Myocyte (in vitro differentiated cells): ENCODE measurements at regions not wholly inside any gene's neighbourhood (a gene's known extent, or its start where the extent isn't known, plus 50 kb on each side); places are given as distances from the start of the nearest gene placed in this dataset.

Experiments
- DNase-seq: peaks from one replicate; pipeline ENCODE4 v3.0.0-alpha.2; 2012; ENCODE audit warnings: low read depth

DNA sequence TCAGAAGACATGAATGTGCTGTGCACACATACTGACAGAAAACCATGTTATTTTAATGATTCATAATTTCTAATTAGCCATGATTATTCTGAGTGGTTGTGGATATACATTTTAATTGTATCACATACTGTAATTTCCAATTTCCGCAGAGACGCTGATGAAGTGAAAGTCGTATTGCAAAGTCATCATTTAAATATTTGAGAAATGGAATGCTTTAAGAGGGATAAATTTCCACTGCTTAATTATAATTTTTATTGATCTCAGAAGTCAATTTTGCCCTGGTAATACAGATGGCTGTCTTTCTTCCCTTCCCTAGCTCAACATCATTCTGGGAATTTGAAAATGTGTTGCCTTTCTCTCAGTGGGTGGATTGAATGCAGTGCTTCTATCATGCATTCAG is 819.3 kb downstream of the ROBO2 start:
- DNase-seq: no peak

DNA sequence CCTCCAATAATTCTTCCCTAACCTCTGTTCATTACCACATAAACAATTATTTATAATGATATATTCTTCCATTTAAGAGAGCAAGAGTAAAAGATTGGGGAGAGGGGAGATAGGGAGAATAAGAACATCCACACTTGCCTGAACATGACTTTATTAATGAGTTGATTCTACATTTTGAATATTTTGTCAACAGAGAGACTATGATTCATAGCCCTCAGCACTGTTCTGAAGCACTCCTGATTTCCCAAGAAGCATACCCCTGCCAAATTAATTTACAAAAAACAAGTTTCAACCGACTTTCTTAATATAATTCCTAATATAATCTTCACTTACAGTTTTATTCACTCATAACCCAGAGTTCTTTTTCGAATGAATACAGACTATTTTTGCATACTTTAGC is 828.8 kb downstream of the ROBO2 start:
- DNase-seq: no peak

DNA sequence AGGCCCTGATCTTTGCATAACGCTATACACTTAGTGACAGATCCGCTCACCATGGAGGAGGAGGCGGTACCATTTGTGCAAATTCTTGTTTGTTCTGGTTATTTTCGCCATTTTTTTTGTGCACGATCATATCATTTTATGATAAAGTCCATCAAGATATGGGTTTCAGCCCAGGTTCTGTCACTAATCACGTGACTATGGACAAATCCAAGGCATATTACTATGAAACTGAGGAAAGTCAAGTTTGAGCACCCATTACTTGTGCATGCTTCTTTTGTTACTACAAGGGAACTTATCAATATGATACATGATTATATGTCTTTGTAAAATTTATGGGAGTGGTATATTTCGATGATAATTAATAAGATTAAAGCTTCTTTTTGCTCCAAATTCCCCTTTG is 829.5 kb downstream of the ROBO2 start:
- DNase-seq: no peak

DNA sequence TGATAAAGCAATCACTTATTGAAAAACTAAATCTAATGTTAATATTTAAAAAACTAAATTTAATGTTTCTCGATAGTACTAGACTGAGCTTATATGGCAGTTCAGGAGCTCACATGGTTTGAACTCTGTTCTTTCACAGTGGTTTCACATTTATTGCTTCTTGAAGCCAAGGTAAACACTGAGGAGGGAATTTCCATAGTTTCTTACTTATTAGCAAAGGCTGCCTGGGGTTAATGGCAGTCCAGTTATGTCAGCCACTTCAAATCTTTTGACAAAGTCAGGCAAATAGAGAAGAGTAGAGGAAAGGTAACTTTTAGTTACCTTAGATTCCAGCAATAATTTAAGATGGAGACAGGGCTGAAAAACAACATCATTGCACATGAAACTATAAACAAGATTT is 831.5 kb downstream of the ROBO2 start:
- DNase-seq: no peak

DNA sequence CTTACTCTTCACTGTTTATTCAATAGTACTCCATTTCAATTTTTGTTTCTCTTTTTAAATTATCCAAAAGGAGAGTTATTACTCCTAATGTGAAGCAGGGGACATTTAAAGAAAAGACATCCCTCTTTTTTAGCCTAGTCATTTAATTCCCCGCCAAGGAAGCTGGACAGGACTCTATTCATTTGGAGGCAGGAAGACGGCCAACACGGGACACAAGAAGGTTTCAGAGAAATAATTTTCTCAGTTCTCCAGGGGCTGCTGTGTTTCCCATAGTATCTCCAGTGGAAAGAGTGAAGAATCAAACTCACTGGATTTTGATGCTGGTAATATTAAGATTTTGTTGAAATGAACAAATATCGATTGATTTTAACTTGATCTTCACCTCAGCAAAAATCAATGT is 833.7 kb downstream of the ROBO2 start:
- DNase-seq: no peak

DNA sequence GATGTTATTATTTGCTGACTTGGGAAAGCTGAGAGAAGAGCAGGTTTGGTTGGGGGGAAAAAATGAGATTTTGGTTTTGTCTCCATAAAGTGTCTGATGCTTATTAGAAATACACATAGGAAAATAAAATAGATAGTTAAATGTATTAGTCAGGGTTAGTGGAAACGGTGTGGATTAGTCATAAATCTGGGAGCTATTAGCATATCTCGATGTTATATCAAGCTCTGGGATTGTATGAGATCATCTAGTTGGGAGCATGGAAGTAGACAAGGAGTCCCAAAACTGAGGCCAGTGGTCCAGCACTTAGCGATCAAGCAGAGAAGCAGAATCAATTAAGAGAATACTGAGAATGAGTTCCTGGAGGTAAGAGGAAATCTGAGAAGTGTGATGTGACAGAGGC is 845.5 kb downstream of the ROBO2 start:
- no peak for DNase-seq

DNA sequence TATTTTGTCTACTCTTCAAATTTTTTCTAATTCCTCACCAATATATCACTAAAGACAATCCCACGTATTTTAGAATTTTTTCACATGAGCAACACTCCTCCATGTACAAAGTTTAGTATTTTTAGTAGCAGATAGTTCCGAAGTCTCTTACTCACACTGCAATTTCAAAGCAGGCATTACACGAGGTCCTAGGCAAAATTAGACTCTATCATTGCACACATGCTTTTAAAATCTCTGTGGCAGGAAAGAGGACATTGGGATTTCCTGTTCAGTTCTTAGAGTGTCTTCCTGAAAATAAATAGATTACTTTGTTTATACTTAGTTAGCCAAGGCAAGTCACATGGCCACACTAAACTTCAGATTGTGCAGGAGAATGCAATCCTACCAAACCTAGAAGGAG is 847.7 kb downstream of the ROBO2 start:
- no peak for DNase-seq

DNA sequence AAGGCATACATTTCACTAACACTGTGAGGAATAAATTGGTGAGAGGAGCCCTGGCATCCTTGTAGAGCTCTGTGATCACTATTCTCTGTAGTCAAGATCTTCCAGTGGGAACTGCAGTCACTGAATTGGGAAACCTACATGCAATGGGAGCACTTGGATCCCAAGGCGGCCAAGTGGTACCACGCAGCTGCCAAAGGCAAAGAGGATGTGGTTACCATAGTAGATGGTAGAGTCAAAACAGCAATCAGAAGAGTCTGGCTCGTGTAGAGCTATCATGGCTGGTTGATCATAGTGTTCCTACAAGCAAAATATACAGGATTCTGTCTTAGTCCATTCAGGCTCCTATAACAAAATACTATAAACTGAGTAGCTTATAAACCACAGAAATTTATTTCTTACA is 849.7 kb downstream of the ROBO2 start:
- DNase-seq: no peak

DNA sequence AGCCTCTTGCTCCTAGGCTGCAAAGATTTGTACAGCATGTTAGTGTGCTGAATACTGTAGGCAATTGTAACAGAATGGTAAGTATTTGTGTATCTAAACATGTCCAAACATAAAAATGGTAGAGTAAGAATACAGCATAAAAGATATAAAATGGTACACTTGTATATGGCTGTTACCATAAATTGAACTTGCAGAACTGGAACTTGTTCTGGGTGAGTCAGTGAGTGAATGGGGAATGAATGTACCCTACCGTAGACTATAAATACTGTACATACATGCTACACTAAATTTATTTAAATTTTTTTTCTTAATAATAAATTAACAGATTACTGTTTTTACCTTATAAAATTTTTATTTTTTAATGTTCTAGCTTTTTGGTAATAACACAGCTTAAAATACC is 858.7 kb downstream of the ROBO2 start:
- no peak for DNase-seq

DNA sequence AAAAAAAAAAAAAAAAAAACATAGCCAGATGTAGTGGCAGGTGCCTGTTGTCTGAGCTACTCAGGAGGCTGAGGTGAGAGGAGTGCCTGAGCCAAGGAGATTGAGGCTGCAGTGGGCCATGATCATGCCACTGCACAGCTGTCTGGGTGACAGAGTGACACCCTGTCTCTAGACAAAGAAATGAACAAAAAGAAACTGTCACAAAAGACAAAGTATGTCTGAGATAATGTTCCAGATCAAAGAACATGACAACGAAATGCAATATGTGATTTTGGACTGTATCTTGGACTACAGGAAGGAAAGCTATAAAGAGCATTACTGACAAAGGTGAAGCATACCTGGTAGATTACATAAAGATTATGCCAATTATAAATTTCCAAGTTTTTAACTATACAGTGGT is 862.8 kb downstream of the ROBO2 start:
- no peak for DNase-seq

DNA sequence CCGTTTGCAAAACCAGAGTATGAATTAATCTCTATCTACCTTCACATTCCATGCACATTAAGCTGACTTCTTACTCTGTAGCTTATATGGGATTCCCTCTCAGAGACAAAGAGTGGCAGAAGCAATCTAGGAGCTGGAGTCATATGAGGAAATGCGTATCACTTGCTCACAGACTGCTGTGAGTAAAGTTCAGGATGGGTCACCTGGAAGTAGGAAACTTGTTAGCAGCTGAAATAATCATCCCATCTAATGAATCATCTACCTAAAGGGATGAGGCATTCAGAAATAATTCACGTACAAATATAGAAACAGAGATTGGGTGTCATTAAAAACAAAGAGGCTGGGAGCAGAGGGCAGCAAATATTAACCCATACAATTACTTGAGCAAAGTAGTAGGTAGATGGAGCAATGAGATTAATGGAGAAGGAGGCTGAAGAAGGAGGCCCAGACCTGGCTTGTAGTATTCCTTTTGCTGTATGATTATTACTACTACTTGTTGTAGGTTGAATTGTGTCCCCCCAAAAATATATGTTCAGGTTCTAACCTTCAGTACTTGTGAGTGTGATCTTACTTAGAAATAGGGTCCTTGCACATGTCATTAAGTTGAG is 866.3 kb downstream of the ROBO2 start:
- no peak for DNase-seq

DNA sequence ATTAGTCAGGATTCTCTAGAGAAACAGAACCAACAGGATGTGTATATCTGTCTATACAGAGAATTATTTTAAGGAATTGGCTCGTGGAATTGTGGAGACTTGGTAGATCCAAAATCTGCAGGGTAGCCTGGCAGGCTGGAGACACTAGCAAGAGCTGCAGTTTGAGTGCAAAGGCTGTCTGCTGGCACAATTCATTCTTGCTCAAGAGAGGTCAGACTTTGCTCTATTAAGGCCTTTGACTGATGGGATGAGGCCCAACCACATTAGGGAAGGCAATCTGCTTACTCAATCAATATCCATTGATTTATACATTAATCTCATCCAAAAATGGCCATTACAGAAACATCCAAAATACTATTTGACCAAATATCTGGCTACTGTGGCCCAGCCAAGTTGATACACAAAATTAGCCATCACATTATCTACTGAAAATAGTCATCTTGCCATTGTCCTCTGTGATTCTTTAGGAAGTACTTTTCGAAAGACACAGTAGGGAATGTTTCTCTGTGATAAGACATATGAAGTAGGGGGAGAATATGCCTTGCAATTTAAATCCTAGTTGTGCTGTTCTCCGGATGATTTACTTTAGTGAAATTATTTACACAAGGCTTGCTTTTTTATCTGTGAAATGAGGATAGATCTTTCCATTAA is 873.8 kb downstream of the ROBO2 start:
- DNase-seq: no peak

DNA sequence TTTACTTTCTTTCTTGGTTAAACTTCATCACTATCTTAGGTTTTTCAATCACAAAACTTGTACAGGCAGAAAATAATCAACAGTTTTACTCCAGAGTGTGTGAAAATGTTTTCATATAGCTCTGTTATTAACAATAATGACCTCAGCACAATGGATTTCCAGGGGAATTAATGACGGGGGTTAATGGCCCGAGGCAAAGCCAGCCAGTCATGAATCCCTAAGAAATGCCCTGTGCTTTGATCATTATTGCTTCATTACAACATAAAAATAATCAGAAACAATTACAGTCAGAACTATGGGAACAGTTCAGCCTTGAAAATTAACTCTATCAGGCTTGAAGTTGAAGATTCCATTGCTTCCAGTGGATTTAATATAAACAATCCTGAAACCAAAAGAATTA is 875.4 kb downstream of the ROBO2 start:
- no peak for DNase-seq

DNA sequence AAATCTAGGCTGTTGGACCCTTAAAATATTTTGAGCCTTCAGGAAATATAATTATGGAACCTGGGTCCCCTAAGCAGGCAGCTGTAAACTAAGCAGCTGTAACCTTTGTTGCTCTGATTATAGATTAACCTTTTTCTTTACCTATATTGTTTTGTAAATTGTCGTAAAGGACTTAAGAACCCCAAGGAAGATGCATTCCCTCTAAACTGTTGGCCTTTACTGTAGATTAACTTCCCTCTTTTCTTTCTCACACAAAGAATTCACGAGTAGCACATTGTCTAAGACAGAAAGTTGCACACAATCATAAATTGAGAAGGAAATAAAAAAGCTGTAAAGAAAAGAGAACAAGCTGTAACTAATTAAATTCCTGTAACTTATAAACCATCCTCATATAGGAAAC is 877.3 kb downstream of the ROBO2 start:
- no peak for DNase-seq

DNA sequence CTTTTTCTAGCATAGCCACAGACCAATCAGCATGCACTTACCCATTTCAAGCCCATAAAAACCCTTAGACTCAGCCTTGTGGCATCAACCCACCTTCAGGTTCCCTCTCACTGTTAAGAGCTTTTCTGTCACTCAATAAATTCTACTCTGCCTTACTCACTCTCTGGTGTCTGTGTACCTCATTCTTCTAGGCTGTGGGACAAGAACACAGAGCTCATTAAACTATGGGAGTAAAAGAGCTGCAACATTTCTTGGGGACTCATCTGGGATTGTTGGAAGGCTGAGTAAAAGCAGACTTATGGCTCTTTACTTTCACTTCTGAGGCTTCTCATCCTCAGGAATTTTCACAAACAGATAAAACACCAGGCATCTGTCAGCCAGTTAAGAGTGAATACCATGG is 879.3 kb downstream of the ROBO2 start:
- no peak for DNase-seq

DNA sequence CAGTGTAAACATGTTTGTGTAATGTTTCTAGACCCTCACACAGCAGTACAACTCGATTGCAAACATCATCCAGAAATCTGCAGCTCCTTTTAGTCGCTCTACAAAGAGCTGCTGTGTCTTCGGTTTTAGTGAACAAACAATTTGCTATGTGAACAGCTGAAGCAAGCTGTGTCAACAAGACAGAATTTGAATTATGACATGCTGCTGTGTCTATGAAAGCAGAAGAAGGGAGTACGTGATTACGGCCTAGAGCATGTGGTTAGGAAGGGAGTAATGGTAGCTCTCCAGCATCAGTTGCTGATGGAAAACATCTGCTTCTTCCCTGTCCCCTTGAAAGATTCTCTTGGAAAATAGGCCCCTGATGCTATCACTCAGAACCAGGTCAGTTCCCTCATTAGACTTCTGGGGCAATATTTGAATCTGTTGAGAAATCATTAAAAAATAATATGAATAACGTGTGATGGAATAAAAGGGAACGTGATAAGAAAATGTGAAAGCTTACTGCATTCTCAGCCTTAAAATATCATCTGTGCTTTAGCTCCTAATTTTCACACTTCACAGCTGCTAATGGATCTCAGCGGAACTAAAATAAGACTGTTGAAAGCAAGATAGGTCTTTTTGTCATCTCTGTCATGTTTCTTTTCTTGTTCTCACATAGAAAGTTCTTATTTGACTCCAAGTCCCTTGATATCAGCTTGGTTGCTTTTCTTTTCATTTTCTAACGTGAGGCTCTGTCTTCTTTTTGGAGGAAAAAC is 891.5 kb downstream of the ROBO2 start:
- DNase-seq: no peak

DNA sequence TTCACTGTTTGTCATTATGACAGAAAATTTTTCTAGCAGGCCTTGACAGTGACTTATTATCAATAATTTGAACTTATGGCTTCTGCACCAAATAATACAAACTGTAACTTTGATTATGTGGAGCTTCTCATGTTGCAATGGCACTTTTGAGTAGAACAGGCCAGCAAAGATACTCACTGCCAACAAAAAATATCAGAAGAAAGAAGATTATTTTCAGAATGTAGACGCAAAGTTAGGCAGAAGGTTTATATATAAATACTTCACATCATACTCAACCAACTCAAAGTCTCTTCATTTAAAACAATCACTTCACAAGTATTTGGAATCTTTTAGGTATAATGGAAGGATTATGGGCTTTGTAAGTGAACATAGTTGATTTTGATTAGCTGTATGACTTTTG is 893.0 kb downstream of the ROBO2 start:
- no peak for DNase-seq

DNA sequence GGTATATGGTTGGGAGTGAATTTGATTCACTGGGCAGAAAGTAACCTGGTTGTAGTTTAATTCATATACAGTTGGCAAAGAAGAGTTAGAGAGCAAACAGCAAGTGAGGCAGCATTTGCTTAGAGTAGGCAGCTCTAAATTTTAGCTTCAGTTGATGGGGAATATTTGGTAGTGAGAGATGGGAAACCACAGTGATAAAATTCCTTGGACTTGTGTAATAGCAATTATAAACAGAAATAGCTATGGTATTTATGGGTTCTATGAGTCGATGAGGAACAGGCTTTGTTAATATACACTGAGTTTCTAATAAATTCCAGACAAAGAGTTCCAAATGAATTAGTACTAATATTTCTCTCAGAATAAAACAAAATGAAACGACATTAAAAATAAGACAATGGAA is 894.0 kb downstream of the ROBO2 start:
- DNase-seq: no peak

DNA sequence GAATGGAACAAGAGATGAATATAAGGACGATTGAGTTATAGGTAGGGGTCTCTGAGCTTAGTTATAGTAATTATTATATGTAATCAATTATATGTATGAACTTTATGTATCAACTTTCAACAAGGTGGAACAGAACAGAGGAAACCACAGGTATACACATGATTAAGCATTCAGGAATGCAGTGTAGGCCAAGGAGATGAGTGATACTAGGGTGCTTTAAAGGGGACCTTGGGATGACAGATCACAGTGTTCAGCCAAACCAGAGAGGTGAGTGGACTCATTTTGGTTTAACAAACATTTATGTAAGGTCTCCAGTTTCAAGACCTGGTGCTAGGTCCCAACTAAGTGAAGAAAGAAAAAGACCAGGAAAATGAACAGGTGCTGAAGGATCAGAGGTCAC is 895.5 kb downstream of the ROBO2 start:
- DNase-seq: no peak

DNA sequence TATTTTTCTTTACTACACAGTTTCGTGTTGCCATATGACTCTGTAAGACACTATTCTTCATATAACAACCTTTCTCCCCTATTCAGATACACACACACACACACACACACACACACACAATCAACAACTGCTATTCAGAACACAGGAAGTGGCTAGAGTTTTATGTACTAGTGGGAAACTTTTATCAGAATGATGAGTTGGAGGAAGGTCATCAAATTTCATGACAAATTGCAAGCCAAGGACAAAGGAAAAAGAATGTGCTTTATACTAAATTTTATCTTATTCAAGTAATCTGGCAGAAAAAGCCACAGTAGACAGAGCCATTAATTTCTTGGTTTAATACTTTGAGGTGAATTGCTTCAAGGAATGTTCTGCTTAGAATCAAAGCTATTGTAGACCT is 899.8 kb downstream of the ROBO2 start:
- DNase-seq: no peak

DNA sequence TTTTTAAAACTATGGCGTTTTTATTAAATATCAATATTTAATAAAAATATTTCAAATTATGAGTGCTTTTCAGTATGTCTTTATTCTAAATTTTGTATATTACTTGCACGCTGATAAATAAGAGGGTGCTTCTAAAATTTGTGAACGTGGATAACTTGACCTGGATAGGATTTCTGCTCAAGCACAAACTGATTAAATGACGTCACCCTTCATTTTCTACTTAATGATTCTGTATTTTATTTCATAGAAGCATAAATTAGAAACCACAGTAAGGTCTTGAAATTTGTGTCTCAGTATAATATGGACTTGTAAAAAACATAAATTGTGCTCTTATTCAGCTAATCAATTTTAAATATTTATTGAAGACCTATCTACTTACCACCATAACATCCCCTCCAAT is 903.7 kb downstream of the ROBO2 start:
- DNase-seq: no peak

DNA sequence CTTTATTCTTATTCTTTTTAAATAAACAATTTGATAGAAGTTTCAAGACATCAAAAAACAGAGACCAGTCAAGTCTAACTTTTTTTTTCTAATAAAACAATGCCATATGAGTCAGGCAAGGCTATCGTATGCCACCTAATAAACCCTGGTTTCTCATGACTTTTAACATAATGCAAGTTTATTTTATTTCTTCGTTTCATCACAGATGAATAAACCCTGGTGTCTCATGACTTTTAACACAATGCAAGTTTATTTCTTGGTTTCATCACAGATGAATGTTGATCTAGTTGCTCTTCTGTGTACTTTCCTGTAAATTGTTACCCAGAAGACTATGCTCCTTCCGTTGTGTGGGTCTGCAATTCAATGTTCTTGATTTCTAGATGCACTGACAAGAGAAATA is 905.4 kb downstream of the ROBO2 start:
- DNase-seq: no peak

DNA sequence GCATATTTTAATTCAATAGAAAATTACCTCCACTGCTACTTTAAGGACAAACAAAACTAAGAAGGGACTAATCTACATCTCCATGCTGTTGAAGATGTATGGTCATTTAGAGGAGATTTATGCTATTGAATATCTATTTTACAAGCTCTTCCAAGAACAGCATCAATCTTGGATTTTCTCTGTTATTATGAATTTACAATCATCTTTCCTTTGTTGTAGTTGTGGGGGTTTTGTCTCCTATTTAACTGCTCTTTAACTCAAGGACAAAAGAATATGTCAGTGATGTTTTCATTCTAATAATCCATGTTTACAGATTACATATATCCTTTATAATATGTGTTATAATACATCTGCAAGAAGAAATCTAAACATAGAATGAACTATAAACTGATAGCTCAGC is 907.8 kb downstream of the ROBO2 start:
- no peak for DNase-seq
